HG02943 (cell line): ENCODE measurements at regions not wholly inside any gene's neighbourhood (a gene's known extent, or its start where the extent isn't known, plus 50 kb on each side); places are given as distances from the start of the nearest gene placed in this dataset.

Experiments
- ATAC-seq: cut with Tn5 transposase; IDR thresholded peaks from one replicate; pipeline ENCODE4 v1.9.1; 2021; ENCODE audit warnings: mild to moderate bottlenecking, low read depth, moderate library complexity; ENCODE audit not compliant: unreplicated experiment

DNA sequence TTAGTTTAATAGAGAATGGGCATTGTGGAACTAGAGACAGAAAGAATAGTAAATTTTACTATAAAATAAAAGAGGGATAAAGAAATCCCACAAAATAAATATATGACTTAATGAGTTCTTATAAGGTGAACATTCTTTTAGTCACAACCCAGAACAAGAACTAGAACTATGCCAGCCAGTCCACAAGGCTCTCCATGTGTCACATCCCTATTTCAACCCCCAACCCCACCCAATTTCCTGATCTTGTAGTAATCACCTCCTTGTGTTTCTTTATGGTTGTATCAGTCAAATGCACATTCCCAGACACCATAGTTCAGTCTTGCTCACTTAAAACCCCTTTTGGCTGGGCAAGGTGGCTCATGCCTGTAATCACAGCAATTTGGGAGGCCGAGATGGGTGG is 662.3 kb upstream of the CAMK1G start:
- no peak for ATAC-seq

DNA sequence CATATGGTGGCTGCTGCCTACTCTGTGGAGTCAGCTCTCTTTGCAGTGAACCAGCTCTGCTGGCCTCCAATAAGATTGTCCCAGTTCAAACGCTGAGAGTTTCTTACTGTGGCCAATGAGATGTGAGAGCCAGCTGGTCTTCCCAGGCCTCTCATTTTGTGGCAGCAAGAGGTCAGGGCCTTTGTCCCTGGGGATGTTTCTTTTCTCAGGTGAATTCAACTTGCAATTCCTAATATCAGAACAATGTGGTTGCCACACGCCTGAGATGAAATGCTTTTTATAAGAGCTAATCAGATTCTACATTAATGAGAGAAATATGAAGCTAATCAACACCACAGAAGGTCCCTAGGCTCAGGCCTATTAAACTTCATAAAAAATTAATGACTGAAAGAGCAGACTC is 660.1 kb upstream of the CAMK1G start:
- ATAC-seq: no peak

DNA sequence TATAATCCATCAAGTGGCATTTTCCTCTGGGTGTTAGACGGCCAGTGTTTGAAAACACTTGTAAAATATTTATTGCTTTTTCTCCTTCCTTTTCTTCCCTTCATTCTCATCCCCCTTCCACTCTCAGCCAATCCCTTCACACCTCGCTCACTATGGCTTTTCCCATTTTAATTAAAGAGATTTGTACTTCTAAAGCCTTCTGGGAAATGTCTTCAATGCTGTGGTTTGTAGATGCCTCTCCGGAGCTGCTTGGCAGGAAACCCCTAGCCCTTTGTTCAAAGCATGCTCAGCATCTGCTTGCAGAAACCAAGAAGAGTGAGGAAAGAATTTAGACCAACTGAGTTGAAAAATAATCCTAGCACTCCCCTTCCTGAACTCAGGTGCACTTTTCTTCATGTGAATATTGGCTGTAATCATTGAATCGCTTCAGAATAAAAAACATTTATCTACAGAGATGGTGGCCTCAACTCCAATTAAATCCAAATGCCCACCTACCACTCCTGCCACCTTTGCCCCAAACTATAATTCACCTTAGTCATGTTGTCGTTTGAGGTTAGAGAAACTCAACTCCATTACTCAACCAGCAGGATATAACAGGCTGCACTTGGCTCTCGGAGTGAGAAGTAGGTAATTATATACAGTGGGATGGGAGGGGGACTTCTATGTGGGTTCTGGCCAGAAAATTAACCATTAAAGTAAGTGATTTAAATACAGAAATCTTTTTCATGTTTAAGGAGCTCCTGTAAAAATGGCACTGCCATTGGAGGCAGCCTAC is 659.4 kb upstream of the CAMK1G start:
- no peak for ATAC-seq

DNA sequence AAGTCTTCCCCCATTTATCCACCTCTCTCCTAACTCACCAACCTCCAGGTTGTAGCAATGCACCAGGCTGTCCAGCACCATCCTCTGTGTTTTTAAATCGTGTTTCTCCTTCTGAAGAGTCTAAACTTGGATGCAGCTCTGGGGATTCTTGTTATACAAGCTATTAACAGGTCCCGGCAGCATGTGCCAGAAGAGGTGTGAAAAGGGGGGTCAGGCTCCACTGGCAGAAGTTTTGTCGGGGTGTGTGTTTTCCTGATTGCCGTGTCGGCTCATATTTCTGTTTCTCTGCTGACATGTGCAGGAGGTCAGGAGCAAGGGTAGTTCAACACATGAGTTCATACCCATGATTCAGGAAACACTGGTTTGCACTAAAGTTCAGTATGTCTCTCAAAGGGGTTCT is 658.6 kb upstream of the CAMK1G start:
- no peak for ATAC-seq

DNA sequence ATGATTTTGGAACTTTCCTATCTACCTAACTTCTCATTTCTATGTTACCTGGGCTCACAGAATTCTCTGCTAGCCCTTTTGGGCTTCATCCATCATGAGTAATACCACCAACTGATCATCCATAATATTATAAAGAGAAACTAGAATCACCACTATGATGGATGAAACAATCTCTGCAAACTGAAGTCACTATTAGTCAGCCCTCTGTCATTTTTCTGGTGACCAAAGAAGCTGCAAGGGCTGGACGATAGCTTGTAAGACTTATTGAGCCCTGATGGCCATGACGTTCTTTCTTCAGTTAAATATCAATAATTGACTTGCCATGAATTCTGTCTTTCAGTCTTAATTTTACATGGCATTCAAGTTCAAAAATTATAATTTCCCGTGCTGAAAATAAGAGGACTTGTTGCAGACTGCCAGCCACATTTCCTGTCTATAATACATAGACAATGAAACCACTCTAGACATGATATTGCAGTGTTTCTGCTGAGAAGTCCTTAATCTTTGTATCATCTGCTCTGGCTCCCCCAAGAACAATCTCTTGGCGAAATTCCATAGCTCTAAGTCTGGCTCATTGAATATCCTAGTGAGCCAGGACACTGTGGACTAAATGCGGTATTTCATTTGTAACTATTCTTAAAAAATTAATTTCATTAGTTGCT is 655.0 kb upstream of the CAMK1G start:
- ATAC-seq: no peak

DNA sequence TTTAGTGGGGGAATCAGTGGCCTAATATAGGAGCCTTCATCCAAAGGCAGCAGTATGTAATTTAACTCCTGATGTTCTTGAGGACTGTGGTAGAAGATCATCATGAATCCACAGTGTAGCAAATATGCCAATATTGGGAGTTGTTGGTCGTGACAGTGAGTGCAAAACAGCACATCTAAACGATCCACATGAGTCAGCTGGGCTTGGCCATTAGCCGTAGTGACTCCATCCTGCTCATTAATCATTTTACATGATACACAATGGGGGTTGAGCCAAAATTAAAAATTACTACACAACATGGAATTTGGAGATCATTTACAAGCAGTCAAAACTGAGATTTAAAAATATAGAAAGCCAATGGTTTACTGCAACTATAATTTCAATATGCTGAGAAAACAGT is 653.9 kb upstream of the CAMK1G start:
- no peak for ATAC-seq

DNA sequence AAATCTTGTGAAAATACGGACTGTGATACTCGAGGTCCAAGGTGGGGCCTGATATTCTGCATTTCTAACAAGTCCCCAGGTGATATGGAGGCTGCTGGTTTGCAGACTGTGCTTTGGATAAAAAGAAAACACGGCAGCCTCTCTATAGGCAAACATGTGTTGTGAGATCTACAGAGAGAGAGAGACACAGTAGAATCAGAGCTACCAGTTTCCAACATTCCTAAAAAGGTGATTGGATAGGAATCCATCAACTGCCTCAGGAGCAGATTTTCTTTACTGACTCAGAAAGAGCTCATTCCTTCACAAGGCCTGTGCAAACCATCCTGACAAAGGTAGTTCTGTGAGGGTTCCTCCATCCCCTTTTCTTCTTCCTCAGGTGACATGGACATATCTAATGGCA is 651.6 kb upstream of the CAMK1G start:
- no peak for ATAC-seq

DNA sequence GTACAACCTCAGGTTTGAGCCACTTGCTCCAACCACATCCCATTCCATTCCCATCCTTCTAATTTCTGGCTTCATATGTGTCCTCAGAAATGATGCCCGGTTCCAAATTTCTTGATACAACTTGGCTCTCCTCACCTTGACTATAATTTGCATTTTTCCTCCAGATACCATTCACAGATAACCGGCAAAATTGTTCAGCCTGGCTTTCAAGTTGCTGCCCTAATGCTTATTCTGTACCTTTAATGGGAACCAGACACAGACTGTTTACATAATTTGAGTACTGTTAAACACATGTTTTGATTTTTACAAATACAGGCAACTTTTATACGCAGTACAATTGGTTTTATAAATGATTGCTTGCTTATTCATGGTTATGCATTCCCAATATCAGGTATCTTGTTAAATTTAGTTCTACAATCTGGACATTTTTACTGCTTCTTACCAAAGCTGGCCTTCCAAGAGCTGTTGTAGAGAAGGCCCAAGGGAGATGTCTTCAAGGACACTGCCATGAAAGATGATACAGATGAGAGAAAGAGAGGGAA is 649.5 kb upstream of the CAMK1G start:
- ATAC-seq: no peak

DNA sequence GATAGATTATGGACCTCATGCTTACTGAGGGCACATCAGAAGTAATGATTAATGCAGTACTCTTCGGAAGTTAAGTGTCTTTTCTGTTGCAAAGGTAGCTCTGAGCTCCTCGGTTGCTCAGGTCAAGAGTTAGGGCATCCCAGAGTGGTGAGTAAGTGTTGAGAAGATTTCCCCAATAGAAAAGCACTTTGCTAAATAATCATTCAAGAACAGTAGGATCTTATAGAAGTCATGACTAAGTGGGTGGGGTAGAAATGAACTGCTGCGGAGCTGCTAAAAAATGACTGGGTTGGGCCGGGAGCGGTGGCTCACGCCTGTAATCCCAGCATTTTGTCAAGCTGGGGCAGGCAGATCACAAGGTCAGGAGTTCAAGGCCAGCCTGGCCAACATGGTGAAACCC is 648.6 kb upstream of the CAMK1G start:
- ATAC-seq: no peak

DNA sequence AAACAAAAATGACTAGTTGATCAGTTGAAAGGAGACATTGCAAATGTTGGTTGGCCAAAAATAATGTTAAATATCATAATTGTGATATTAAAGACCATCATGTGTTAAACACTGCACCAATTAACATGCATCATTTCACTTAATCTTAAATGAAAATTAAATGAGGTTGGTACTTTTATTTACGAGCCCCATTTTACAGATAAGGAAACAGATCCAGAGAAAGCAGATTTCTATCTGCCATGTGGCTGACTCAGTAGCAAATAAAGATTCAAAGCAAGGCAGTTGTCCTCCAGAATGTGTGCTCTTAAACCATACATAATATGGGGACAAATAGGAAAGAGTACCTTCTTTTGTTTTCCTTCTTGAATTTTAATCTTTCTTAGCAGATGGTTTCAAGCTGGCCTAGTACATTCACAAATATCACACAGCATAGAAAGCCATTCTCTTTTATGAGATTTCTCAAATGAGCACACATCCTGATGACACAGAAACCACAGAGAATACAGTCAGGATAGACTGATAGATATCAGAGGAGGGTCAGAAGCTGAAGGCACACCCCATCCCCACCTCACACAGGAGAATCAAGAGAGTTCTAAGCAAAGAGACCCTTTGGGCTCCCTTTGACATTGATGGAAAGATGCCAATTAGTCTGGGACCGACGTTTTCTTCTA is 647.9 kb upstream of the CAMK1G start:
- ATAC-seq: no peak

DNA sequence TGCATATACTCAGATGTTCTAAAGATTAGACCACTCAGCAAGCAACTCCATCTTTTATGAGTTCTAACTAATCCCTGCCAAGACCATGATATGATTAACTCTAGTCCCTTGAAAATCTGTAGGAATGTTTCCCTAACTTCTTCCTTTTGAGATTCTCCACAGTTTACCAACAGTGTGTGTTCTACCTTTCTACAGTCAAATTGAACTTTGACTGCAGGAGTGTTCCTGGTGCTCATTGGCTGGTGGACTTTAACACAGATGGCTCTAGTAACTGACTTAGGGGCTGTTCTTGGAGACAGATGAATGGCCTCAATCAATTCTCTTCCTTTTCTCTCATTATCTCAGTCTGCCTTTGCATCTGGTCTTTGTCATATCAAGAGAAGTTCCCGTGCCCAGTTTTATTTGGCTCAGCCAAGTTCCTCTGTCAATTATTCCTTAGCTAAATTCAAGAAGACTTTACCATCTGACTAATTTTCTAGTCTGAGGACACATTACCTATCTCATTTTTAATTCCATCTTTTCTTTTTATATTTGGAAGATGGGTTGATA is 643.9 kb upstream of the CAMK1G start:
- no peak for ATAC-seq

DNA sequence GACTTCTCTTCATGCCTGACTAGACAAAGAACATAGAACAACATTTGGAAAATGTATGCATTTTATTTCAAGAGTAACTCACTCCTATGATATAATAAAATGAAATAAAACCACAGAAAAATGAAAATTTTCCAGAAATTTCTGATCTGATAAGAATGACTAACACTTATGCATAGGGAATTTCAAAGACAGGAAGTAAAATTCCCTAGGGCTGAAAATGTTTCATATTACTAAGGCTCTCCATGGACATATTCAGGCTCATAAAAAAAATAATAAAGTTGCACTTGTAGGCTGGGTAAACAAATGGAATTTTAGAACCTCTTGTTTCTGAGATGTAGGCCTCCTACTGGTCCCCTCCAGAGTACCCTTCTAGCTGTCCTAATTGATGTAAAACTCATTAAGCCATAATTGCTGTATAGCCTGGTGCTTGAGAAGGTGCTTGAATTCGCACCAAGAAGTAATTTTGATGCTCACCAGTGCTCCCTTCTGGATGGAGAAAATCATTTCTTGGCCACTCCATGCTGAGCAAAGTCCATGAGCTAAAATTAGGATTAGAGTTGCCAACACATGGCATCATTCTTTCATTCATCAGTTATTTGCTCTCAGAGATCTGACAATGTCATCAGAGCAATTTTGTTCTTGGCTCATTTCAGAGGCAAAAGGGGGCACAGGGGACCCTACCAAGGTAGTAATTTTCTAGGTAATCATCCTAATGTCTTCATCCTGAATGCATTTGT is 641.0 kb upstream of the CAMK1G start:
- ATAC-seq: no peak

DNA sequence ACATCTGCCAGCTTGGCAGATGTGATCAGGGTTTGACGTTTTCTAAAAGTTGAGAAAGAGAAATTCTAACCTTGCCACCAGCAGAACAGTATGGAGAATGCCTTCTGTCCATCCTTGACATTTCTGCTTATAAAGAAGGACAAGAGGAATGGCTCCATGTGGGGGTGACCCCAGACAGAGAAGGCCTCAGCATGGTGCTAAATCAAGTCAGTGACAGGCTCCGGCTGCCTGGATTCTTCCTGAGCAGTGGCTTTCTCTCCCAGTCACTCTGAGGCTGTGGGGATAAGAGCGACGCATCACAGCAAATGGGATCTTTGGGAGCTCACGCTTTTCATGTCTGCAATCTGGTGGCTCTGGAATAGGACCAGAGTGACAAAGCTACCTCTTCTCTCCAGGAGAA is 640.2 kb upstream of the CAMK1G start:
- ATAC-seq: no peak

DNA sequence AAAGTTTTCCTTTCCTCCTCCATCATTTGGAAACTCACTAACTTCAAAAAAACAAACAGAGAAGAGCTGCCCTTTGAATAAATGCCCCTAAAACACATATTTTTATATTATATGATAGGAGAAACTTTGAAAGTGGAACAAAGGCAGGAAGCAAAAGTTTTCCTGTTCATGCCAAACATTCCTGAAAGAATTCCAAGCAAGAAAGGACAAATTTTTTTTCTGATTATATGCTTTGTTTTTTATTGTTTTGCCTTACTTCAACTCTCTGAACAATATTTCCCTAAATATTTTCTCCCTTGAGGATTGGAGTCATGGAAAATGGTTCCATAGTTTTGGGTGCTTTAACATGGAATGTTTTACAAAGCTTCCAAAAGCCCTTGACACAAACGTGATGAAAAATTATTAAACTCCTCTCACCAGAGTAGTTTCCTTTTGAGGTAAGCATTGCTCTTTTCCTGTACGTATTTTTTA is 638.5 kb upstream of the CAMK1G start:
- no peak for ATAC-seq

DNA sequence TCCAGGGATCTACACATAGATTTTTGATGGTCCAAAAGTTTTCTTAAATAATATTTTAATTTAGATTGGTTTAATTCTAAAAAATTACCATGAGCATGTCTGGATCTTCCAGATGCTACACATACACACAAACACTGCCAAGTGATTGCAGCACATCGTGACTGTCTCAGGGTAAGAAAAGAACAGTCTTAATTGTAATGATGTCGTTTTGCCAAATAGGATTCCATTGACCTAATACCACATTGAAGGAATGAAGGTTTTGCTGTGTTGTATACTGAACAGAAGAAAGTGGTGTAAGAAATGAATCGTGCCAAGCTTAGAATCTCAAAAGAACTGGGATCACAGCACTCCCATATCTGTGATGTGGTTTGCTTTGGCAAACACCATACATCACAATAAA is 633.3 kb upstream of the CAMK1G start:
- no peak for ATAC-seq

DNA sequence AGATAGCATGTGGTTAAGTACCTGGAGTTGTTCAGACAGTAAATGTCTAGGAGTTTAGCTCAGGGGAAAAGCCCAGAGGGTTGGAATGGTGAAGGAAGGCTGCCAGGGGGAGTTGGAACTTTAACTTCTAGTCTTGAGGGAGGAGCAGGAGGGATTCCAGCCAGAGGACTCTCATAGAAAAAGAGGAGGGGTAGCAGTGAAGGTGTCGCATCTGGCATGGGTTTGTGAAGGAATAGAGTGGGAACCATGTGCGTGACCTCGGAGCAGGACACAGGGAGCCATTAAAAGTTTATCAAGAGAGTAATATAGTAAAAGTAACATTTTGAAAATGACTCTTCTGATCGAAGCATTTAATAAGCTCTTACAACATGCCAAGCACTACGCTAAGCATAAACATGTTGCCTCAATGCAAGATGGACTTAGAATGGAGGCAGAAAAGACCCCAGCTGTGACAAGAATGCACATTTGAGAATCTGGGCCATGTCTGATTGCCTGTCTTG is 632.4 kb upstream of the CAMK1G start:
- no peak for ATAC-seq

DNA sequence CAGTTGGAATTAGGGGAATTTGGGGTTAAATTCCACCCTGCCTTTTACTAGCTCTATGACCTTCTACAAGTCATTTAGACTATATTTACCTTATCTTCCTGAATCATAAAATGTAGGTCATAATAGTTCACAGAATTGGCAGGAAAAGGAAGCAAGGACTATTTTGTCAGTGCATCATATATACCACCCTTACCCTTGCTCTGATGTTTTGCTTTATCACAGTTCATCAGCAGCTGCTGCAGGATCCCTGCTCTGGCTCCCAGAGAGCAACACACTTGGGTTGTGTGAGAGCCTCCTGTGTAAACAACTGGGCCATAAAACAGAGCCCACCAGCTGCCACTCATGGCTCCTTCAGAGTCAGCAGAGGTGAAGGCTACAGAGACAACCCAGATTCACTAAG is 631.6 kb upstream of the CAMK1G start:
- no peak for ATAC-seq

DNA sequence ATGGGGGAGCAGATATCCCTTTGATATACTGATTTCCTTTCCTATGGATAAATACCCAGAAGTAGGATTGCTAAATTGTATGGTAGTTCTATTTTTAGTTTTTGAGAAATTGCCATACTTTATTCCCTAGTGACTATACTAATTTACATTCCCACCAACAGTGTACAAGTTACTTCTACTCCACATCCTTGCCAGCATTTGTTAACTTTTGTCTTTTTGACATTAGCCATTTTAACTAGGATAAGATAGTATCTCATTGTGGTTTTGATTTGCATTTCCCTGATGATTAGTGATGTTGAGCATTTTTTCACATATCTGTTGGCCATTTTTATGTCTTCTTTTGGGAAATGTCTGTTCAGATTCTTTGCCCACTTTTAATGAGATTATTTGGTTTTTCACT is 620.6 kb upstream of the CAMK1G start:
- ATAC-seq: no peak

DNA sequence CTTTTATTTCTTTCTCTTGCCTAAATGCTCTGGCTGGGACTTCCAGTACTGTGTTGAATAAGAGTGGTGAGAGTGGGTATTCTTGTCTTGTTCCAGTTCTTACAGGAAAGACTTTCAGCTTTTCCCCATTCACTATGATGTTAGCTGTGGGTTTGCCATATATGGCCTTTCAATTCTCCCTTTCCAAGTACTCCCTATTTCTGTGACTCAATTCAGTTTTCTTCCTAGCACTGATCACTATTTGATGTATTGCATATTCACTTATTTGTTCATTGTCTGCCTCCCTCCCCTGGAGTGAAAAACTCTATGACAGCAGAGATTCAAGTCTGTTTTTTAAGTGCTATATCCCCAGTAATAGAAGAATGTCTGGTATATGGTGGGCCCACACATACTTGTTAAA is 618.2 kb upstream of the CAMK1G start:
- no peak for ATAC-seq

DNA sequence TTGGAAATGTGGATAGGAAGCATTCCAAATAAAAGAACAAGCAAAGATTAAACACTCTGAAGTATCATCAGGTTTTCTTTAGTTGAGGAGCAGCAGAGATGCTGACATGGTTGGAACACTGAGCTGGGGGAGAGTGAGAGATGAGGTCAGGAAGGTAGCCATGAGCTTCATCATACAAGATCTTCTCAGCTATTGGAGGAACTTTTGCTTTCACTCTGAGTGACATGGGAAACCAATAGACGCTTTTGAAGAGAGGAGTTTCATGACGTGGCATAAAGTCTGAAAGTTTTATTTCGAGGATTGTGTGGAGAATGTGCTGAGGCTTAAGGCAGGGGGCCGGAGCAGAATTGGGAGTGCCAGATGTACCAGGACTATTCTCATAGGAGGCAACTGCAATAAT is 616.2 kb upstream of the CAMK1G start:
- ATAC-seq: no peak
